A549 (cell line): ENCODE measurements at regions not wholly inside any gene's neighbourhood (a gene's known extent, or its start where the extent isn't known, plus 50 kb on each side); places are given as distances from the start of the nearest gene placed in this dataset.

Experiments used
- ATAC-seq, 2 experiments: fragments of 200-7000 bp in 1 of 2; fragments of >200 bp in 1 of 2; cut with Nextera tagmentation in 1 of 2; cut with Tn5 transposase in 1 of 2; 3 replicates each; pipeline versions ENCODE4 v1.8.0 to v1.9.1; 2018 to 2020; ENCODE audit warnings: mild to moderate bottlenecking in 1 of 2, moderate library complexity in 1 of 2
- CTCF ChIA-PET: fragments of 300-600 bp; sonication (Branson Sonifier 250); formaldehyde crosslinking; extraction: SDS; loops from one replicate; lab custom pipeline; 2021; ENCODE audit warnings: antibody characterized with exemption, inconsistent platforms; lab: Yijun Ruan, JAX
- POLR2A ChIA-PET: fragments of 350-600 bp; formaldehyde crosslinking; extraction: SDS; loops from one replicate; lab custom pipeline; 2021; ENCODE audit warnings: antibody characterized with exemption, inconsistent platforms; lab: Yijun Ruan, JAX
- DNase-seq, 2 experiments: peaks; one replicate each; pipeline versions ENCODE4 v3.0.0 to v3.0.0-alpha.2; 2011 to 2016; ENCODE audit warnings: low read depth in 1 of 2, low spot score in 1 of 2
- FAIRE-seq: peaks from 2 replicates; lab custom pipeline; 2011; peaks lifted over from hg19 to GRCh38; lab: Jason Lieb, UNC
- H3K27ac ChIP-seq, 2 experiments: fragments of >200 bp; sonication (Bioruptor Twin); formaldehyde crosslinking; 3 replicates each; pipeline ENCODE4 v1.5.1; 2016 to 2017
- H3K4me1 ChIP-seq: fragments of >200 bp; sonication (Bioruptor Twin); formaldehyde crosslinking; 3 replicates; pipeline ENCODE4 v1.6.1; 2016
- H3K4me2 ChIP-seq: fragments of >200 bp; sonication (Bioruptor Twin); formaldehyde crosslinking; 3 replicates; pipeline ENCODE4 v1.6.1; 2016
- H3K4me3 ChIP-seq: fragments of >200 bp; sonication (Bioruptor Twin); formaldehyde crosslinking; 3 replicates; pipeline ENCODE4 v1.5.1; 2016
- H3K9me3 ChIP-seq: fragments of >200 bp; sonication (Bioruptor Twin); formaldehyde crosslinking; 3 replicates; pipeline ENCODE4 v1.6.1; 2016
- BHLHE40 ChIP-seq: IDR thresholded peaks from 2 replicates; pipeline ENCODE4 v1.6.1; 2012; ENCODE audit warnings: low read depth, low read length, inconsistent platforms
- CBX2 ChIP-seq: fragments of 200-600 bp; sonication (generic); IDR thresholded peaks from 2 replicates; pipeline ENCODE4 v1.6.1; 2016; ENCODE audit warnings: low read depth, mild to moderate bottlenecking, borderline replicate concordance
- CEBPB ChIP-seq, 2 experiments: fragments of >200 bp in 1 of 2; sonication (Bioruptor Twin) in 1 of 2; formaldehyde crosslinking in 1 of 2; IDR thresholded peaks; 2 replicates each; pipeline ENCODE4 v1.6.1; 2012 to 2016
- CHD2 ChIP-seq: fragments of 150-350 bp; IDR thresholded peaks from 2 replicates; pipeline ENCODE4 v1.6.1; 2014; ENCODE audit warnings: low read length; ENCODE audit not compliant: partially characterized antibody
- CHD4 ChIP-seq: fragments of 200-600 bp; sonication (generic); IDR thresholded peaks from 2 replicates; pipeline ENCODE4 v1.6.1; 2016; ENCODE audit warnings: antibody characterized with exemption, mild to moderate bottlenecking, borderline replicate concordance
- ELK1 ChIP-seq: fragments of 150-350 bp; IDR thresholded peaks from 2 replicates; pipeline ENCODE4 v1.6.1; 2014; ENCODE audit warnings: low read depth, mild to moderate bottlenecking, low read length
- HMGXB4 ChIP-seq: fragments of 250-450 bp; sonication (Bioruptor Pico); IDR thresholded peaks from 2 replicates; pipeline ENCODE4 v1.5.0; 2021; ENCODE audit warnings: mild to moderate bottlenecking, moderate library complexity, borderline replicate concordance
- HOXA7 ChIP-seq: fragments of 250-450 bp; sonication (Bioruptor Pico); IDR thresholded peaks from 2 replicates; pipeline ENCODE4 v1.5.0; 2020; ENCODE audit warnings: mild to moderate bottlenecking, moderate library complexity
- HOXB5 ChIP-seq: fragments of 250-450 bp; sonication (Bioruptor Pico); IDR thresholded peaks from 2 replicates; pipeline ENCODE4 v1.5.0; 2020; ENCODE audit warnings: mild to moderate bottlenecking, moderate library complexity
- JUNB ChIP-seq: fragments of >200 bp; sonication (Bioruptor Twin); formaldehyde crosslinking; IDR thresholded peaks from 2 replicates; pipeline ENCODE4 v1.6.1; 2016
- KDM1A ChIP-seq: fragments of 200-600 bp; sonication (generic); IDR thresholded peaks from 2 replicates; pipeline ENCODE4 v1.6.1; 2016; ENCODE audit warnings: low read depth, mild to moderate bottlenecking
- MAFK ChIP-seq: fragments of 450-650 bp; IDR thresholded peaks from 2 replicates; pipeline ENCODE4 v1.6.1; 2014; ENCODE audit not compliant: partially characterized antibody
- MYC ChIP-seq: IDR thresholded peaks from 2 replicates; pipeline ENCODE4 v1.6.1; 2012; ENCODE audit warnings: mild to moderate bottlenecking, inconsistent platforms, low read length, improper control_type of control experiment, borderline replicate concordance
- NFE2L2 ChIP-seq: fragments of 150-350 bp; conservative IDR thresholded peaks from 2 replicates; pipeline ENCODE4 v1.6.1; 2014; ENCODE audit warnings: low read length
- POLR2A ChIP-seq: IDR thresholded peaks from 2 replicates; pipeline ENCODE4 v1.6.1; 2012; ENCODE audit warnings: mild to moderate bottlenecking, low read length
- REST ChIP-seq: fragments of 200-600 bp; sonication (generic); IDR thresholded peaks from 2 replicates; pipeline ENCODE4 v1.6.1; 2016; ENCODE audit warnings: antibody characterized with exemption, mild to moderate bottlenecking, moderate library complexity
- RNF2 ChIP-seq: fragments of 200-600 bp; sonication (generic); IDR thresholded peaks from 2 replicates; pipeline ENCODE4 v1.6.1; 2016; ENCODE audit warnings: low read depth, mild to moderate bottlenecking, antibody characterized with exemption, moderate library complexity, borderline replicate concordance
- ZNF302 ChIP-seq: fragments of 250-450 bp; sonication (Bioruptor Pico); IDR thresholded peaks from 2 replicates; pipeline ENCODE4 v1.9.0; 2021; ENCODE audit warnings: inconsistent platforms, mild to moderate bottlenecking, moderate library complexity
- ZSCAN20 ChIP-seq: fragments of 250-450 bp; sonication (Bioruptor Pico); IDR thresholded peaks from 2 replicates; pipeline ENCODE4 v1.8.0; 2022; ENCODE audit warnings: mild to moderate bottlenecking, moderate library complexity
- WGBS: methylation state at CpG from one replicate; pipeline ENCODE4 v1.1.6; 2017; ENCODE audit errors: missing lambda C conversion rate; 5-methylcytosine and 5-hydroxymethylcytosine counted together

GRCh38 chr12:105613269-105613668 lies 282.8 kb downstream of the C12orf75 start (continued):
- no peak for TF ChIP-seq REST
- TF ChIP-seq ELK1, result no peak
- TF ChIP-seq HOXA7 (CRISPR knock-in tag), result no peak
- TF ChIP-seq MAFK, result no peak
- no peak for TF ChIP-seq ZSCAN20 (CRISPR knock-in tag)
- no peak for TF ChIP-seq CHD2

DNA sequence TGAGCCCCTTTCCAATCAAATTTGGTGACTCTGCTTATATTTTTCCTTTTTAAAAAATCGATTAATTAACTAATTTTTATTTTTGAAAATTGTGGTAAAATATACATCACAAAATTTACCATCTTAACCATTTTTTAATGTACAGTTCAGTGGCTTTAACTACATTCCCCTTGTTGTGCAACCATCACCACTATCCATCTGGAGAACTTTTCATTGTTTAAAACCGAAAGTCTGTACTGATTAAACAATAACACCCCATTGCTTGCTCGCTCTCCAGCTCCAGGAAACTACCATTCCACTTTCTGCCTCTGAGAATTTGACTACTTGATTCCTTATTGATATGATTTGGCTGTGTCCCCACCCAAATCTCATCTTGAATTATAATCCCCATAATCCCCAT lies 283.4 kb downstream of the C12orf75 start:
- no peak overlapping the region for H3K27ac ChIP-seq
- no peak for TF ChIP-seq HMGXB4 (CRISPR knock-in tag)
- no peak for TF ChIP-seq ZNF302 (CRISPR knock-in tag)
- TF ChIP-seq CEBPB (IDR thresholded peaks at IDR 0.05), result no peak
- no peak for TF ChIP-seq CHD4
- no peak for TF ChIP-seq CBX2
- TF ChIP-seq BHLHE40, result no peak
- no peaks in the 10 kb centered on the region for H3K9me3 ChIP-seq
- H3K4me2 ChIP-seq, result no peak overlapping the region
- CTCF ChIA-PET, result no interaction called here
- 61% methylated on average over 3 of the region's 3 CpGs for WGBS
- H3K4me1 ChIP-seq, result no peaks in the 10 kb centered on the region
- ATAC-seq (no peak), FAIRE-seq (no peak), DNase-seq (no peak)
- POLR2A ChIA-PET, result no interaction called here
- H3K4me3 ChIP-seq, result no peak overlapping the region

DNA sequence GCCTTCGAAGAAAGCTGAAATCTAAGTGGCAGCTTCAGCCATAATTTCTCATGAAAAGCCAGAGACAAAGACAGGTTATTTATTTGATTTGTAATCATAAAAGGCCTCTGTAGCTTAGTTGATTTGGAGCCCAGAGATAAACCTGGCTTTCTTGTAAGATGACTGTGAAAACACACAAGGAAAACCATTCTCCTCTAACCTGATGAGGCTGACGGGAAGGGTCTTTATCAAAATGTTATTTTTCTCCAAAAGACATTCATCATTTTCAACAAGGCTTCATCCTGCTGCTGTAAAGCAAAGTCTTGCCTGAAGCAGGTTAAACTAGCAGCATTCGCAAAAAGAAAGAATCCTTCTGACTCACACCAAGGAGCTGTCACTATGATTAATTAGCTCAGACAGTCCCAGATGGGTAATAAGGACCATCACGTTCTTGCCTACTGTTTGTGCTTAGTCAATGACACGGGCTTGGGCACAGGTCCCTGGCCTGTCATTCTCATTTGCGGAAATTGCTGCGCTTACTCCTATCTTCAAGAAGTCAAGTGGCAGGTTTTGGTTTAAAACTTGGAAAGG lies 286.6 kb downstream of the C12orf75 start:
- DNase-seq (no peak), FAIRE-seq (no peak), ATAC-seq (no peak)
- Histone ChIP-seq H3K9me3 (peaks cover 3% of the 10 kb centered on the region; the same call in 1 of the 3 replicates), H3K27ac (no peak overlapping the region), H3K4me3 (no peak overlapping the region), H3K4me1 (no peaks in the 10 kb centered on the region), H3K4me2 (no peak overlapping the region)
- POLR2A ChIA-PET, result no interaction called here
- CTCF ChIA-PET, result interaction anchor here (0.8 to 1.4 kb wide), 3 partner anchors 8 to 88 kb away, joined by 3 to 5 read pairs (median 5); no protein-coding TSS in a partner anchor
- WGBS, result 73% methylated on average over 7 of the region's 7 CpGs
- TF ChIP-seq MYC (no peak), CBX2 (no peak), HOXB5 (CRISPR knock-in tag) (no peak), NFE2L2 (no peak), POLR2A (no peak), RNF2 (no peak), CEBPB (IDR thresholded peaks at IDR 0.05) (no peak), KDM1A (no peak), JUNB (no peak)
